ENCODE measurements at regions not wholly inside any gene's neighbourhood (a gene's known extent, or its start where the extent isn't known, plus 50 kb on each side); places are given as distances from the start of the nearest gene placed in this dataset.

GRCh38 chr13:40479196-40479845 lies 187.1 kb downstream of the FOXO1 start:
- no peak overlapping the region for H3K27ac ChIP-seq
- no peak for TF ChIP-seq CTCF (conservative IDR thresholded peaks at IDR 0.05; ENCODE audit: low read depth)
- ChIA-PET POLR2A (ENCODE audit: low non-redundant PET) (no interaction called here), CTCF (interaction anchor here (0.7 kb wide), 1 partner anchor 713 kb away, joined by 3 read pairs; no protein-coding TSS in a partner anchor)
- no peak for DNase-seq (ENCODE audit: low spot score)

- CTCF ChIA-PET = interaction anchor here (0.7 kb wide), 1 partner anchor 714 kb away, joined by 3 read pairs; no protein-coding TSS in a partner anchor
- no peak for DNase-seq (ENCODE audit: low spot score)
- POLR2A ChIA-PET (ENCODE audit: low non-redundant PET) = no interaction called here
- H3K27ac ChIP-seq = no peak overlapping the region
- no peak for TF ChIP-seq CTCF (conservative IDR thresholded peaks at IDR 0.05; ENCODE audit: low read depth)
Measured at GRCh38 chr13:40480012-40480914, 186.2 kb downstream of the FOXO1 start.

GRCh38 chr13:40480915-40481516 lies 185.4 kb downstream of the FOXO1 start:
- POLR2A ChIA-PET (ENCODE audit: low non-redundant PET) = no interaction called here
- H3K27ac ChIP-seq = no peak overlapping the region
- no peak for DNase-seq (ENCODE audit: low spot score)
- no peak for TF ChIP-seq CTCF (conservative IDR thresholded peaks at IDR 0.05; ENCODE audit: low read depth)
- CTCF ChIA-PET = no interaction called here

- no peak for DNase-seq (ENCODE audit: low spot score)
- POLR2A ChIA-PET (ENCODE audit: low non-redundant PET) = no interaction called here
- no peak for TF ChIP-seq CTCF (conservative IDR thresholded peaks at IDR 0.05; ENCODE audit: low read depth)
- CTCF ChIA-PET = no interaction called here
- no peak overlapping the region for H3K27ac ChIP-seq
Measured at GRCh38 chr13:40483601-40484000, 182.8 kb downstream of the FOXO1 start.

- TF ChIP-seq CTCF (conservative IDR thresholded peaks at IDR 0.05; ENCODE audit: low read depth) = no peak
- POLR2A ChIA-PET (ENCODE audit: low non-redundant PET) = no interaction called here
- CTCF ChIA-PET = no interaction called here
- peak overlapping the region; percentile 56 for H3K27ac ChIP-seq
- no peak for DNase-seq (ENCODE audit: low spot score)
Measured at GRCh38 chr13:40484101-40484800, 182.2 kb downstream of the FOXO1 start.

GRCh38 chr13:40484974-40485373 lies 181.5 kb downstream of the FOXO1 start:
- TF ChIP-seq CTCF (conservative IDR thresholded peaks at IDR 0.05; ENCODE audit: low read depth) = no peak
- CTCF ChIA-PET = no interaction called here
- peak overlapping the region; percentile 56 for H3K27ac ChIP-seq
- POLR2A ChIA-PET (ENCODE audit: low non-redundant PET) = no interaction called here
- no peak for DNase-seq (ENCODE audit: low spot score)

All from RWPE1 (cell line).